Stimulated activated CD4-positive, alpha-beta T cell treated with anti-CD3 and anti-CD28 coated beads, TNF-alpha, amount 100 ng/mL, for 24 hours (primary cell): ENCODE measurements at regions not wholly inside any gene's neighbourhood (a gene's known extent, or its start where the extent isn't known, plus 50 kb on each side); places are given as distances from the start of the nearest gene placed in this dataset.

Experiments
- DNase-seq, 3 experiments: peaks; one replicate each; pipeline ENCODE4 v3.0.0-alpha.2; 2020; ENCODE audit warnings: low read depth in 3 of 3

DNA sequence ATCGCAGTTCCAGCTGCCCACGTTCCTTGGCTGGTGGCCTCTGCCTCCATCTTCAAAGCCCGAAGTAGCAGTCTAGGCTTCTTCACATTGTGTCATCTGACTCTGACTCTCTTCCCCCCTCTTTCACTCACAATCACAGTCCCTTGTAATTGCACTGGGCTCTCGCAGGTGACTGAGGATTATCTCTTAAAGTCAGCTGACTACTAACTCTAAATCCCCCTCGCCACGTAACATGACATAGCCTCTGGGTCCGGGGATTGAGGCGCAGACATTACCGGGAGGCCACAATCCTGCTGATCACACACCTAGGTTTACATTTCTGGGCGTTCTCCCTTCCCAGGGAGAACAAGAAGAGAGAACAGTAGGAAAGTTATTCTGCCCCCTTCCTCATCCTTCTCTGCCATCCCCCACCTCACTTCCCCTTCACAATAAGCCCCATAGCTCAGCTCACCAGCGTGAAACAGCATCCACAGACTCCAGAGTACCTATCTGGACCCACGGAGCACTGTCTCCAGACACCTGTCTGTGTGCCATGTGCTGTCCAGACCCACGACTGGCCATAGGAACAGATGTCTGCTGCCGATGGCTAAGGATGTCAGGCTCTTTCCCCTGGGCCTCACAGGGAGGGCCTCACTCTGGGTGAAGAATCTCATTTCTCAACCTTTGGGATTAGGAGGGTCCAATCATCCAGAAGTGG, 64.3 kb upstream of the FZD7 start:
- no peak for DNase-seq

- no peak for DNase-seq
Observed at GRCh38 chr2:201969938-201970785, 63.5 kb upstream of the FZD7 start.

DNA sequence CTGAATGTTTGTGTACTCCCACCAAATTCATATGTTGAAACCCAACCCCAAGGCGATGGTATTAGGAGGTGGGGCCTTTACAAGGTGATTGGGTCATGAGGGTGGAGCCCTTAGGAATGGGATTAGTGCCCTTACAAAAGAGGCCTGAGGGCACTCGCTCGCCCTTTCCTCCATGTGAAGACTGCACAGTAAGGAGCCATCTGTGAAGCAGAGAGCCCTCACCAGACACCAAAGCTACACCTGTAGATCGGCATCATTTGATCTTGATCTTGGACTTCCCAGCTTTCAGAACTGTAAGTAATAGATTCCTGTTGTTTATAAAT, 62.9 kb upstream of the FZD7 start:
- no peak for DNase-seq

GRCh38 chr2:201971531-201972228, 62.0 kb upstream of the FZD7 start:
- DNase-seq, result no peak

- DNase-seq, result no peak
Observed at GRCh38 chr2:201972621-201973255, 60.9 kb upstream of the FZD7 start.

GRCh38 chr2:201973305-201973928, 60.2 kb upstream of the FZD7 start:
- no peak for DNase-seq

DNA sequence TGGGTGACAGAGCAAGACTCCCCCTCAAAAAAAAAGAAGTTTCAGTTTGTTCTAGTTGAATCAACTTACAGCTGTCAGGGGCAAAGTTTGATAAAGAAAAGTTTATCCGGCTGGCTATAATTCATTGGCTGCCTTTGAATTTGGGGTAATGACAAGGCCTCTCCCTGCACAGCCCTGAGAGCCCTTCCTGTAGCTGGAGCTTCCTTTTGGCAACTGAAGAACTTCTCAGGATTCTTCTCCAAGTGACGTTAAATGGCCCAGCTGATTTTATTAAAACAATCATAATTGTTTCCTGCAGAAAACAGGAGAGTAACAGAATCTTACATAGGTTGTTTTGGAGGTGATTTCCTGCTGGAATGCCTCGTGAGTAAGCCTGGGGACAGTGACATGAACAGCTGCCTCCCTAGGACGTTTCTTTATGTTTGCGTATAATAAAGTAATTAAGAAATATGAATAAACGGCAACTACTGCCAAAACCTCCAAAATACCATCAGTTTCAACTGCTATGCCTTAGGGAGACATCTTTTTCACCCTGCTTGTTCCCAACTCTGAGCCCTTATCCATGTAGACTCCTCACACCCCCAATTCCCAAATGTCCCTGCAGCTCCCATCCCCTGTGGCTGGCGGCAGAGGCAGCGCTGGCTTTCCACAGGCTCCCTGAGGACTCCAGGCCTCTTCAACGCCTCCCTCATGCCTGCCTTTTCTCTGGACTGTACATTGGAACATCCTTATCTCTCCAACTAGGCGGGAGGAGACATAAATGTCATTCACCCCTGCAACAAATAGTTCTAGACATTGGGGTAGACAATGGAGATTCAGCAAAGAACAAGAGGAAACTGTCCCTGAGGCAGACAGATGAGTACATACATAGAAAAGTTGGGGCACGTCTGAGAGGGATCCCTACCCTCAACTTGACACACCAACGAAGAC, 59.2 kb upstream of the FZD7 start:
- no peak for DNase-seq

DNA sequence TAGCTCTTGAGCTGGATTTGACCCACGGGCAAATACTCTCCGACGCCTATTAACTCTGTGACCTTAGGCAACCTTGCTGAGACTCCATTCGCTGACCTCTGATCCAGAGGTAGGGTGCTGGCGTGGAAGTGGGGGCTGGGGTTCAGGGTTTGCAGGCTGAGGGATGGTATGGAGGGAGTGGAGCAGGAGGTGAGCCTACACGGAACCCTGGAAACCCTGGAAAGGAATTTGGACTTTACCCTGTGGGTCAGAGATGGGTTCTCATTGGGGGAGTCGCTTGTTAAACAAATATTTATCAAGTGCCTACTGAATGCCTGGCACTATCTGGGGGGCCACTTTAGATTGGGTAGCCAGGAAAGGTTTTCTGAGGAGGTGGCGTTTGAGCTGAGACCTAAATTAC, 58.2 kb upstream of the FZD7 start:
- DNase-seq, result no peak

DNA sequence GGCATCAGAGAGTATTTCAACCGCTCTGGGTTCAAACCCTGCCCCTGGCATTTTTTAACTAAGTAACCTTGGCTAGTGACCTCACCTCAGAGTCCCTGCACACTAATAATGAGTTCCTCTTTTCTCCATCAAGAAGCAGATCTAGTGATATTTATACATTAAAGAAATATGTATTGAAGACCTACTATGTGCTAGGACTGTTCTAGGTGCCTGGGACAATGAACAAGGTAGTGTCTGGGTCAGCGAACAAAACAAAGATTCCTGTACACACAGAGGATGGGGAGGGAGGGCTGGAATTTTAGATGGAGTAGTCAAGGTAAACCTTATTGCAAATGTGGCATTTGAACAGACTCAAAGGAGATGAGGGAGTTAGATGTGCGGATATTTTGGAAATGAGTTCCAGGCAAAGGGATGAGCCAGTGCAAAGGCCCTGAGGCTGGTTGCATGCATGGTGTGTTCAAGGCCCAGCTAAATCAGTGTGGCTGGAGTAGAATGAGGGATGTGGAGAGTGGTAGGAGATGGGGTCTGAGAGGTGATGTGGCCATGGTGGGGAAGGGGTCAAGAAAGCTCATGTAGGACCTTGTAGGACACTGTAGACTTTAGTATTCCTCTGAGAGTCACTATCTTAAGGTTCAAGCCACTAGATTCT, 57.6 kb upstream of the FZD7 start:
- DNase-seq, result no peak

DNA sequence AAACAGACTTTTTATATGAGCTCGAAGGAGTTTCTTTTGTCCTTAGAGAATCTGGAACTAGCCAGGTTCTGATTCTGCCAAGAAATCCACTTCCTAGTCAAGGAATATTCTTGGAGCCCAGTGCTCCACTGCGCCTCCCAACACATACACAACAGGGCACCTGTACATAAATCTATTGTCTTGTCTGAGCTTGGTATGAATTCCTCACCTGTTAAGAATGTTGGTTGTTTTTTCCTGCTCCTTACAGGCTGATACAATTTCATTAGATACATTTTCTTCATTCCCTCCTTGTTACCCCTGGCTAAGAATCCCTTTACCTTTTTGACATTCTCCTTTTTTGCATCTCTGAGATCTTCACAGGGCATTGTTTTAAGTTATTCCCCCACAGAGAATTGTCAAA, 56.0 kb upstream of the FZD7 start:
- DNase-seq, result no peak

DNA sequence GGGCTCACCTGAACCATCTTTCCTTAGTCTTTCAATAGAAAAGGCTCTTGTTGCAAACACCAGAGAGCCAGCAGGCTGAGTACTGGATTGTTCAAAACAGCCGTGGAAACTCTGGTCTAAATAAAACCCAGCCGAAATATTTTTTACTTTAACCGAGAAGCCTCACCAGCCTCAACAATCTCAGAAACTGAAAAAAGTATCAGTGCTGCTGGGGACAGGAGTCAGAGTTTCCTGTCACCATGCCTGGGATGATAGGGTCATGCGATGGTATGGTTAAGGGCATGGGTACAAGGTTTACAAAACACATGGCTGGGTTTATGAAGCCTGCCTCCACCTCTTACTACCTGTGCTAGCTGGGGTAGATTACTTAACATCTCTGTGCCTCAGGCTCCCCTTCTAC, 55.3 kb upstream of the FZD7 start:
- DNase-seq, result no peak

GRCh38 chr2:201978986-201979385, 54.7 kb upstream of the FZD7 start:
- DNase-seq, result no peak

GRCh38 chr2:201980389-201980821, 53.2 kb upstream of the FZD7 start:
- DNase-seq, result no peak

- no peak for DNase-seq
Observed at GRCh38 chr2:201980946-201981345, 52.7 kb upstream of the FZD7 start.

DNA sequence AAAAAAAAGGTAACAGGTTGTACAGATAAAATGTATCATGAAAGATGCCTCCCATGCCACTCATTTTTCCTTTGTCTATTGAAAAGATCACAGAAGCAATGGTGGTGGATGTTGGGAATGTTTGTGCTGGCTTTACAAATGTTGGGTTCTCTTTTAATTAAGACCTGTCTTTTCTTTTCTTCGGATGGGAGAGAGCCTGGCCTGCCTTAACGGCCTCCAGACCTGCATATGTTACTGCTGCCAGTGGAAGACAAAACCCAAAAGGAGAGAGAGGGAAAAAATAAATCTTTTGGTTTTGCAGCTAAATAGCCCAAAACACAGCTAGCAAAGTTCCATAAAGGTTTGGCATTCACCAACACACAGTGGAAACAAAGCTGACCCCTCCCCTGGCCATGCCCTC, 50.5 kb upstream of the FZD7 start:
- DNase-seq, result no peak

DNA sequence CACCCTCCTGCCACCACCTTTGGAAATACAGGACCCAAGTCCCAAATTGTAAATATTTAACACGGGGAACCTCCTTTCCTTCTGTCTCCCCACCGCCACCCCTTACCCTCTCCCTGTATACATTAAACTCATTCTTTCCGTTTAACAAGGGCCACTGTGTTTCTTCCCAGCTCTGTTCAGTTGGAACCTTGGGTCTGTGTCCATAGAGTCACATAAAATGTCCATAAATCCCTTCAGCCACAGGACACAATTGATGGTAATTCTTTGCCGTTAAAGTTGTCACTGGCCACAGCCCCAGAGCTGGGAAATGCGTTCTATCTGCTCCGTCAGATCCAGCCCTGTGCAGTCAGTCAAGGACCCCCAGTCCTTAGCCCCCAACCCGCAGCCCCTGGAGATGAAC, 49.9 kb upstream of the FZD7 start:
- no peak for DNase-seq
